Nephron (organoid): ENCODE measurements at regions not wholly inside any gene's neighbourhood (a gene's known extent, or its start where the extent isn't known, plus 50 kb on each side); places are given as distances from the start of the nearest gene placed in this dataset.
A peak's percentile ranks its signal among the peaks of the same experiment; 100 is the strongest.

Experiments used
- H3K27ac Mint-ChIP-seq, 3 experiments: 2 replicates each; pipeline ENCODE4 v1.8.0; 2020; ENCODE audit warnings: mixed read lengths in 3 of 3, mild to moderate bottlenecking in 2 of 3, moderate library complexity in 1 of 3
- H3K27me3 Mint-ChIP-seq: 2 replicates; pipeline ENCODE4 v1.8.0; 2021; ENCODE audit warnings: low read depth, mild to moderate bottlenecking, moderate library complexity, mixed read lengths
- H3K36me3 Mint-ChIP-seq: 2 replicates; pipeline ENCODE4 v1.8.0; 2020; ENCODE audit warnings: low read depth, mixed read lengths
- H3K4me1 Mint-ChIP-seq: 2 replicates; pipeline ENCODE4 v1.8.0; 2020; ENCODE audit warnings: mixed read lengths
- H3K4me3 Mint-ChIP-seq, 3 experiments: 2 replicates each; pipeline ENCODE4 v1.8.0; 2020; ENCODE audit warnings: mild to moderate bottlenecking in 3 of 3, mixed read lengths in 3 of 3, moderate library complexity in 2 of 3
- H3K9me3 Mint-ChIP-seq: 2 replicates; pipeline ENCODE4 v1.8.0; 2020; ENCODE audit warnings: mixed read lengths
- CTCF ChIP-seq, 3 experiments: fragments of 200-600 bp; sonication (generic); IDR thresholded peaks; one replicate each; pipeline ENCODE4 v1.5.0; 2021; ENCODE audit warnings: antibody characterized with exemption in 3 of 3; ENCODE audit not compliant: unreplicated experiment in 3 of 3

- H3K4me1 Mint-ChIP-seq = no peaks in the 10 kb centered on the region
These were observed 89.3 kb downstream of the SPTSSA start for GRCh38 chr14:34372786-34373185.

GRCh38 chr14:34369648-34370030 is 92.4 kb downstream of the SPTSSA start:
- H3K27ac Mint-ChIP-seq = no peak overlapping the region
- H3K4me1 Mint-ChIP-seq = no peaks in the 10 kb centered on the region
- TF ChIP-seq CTCF (IDR thresholded peaks at IDR 0.05; ENCODE audit: unreplicated experiment in 3 of 3) = no peak
- H3K27me3 Mint-ChIP-seq = peaks cover 3% of the 10 kb centered on the region
- no peaks in the 10 kb centered on the region for H3K36me3 Mint-ChIP-seq
- H3K9me3 Mint-ChIP-seq = no peaks in the 10 kb centered on the region
- no peak overlapping the region for H3K4me3 Mint-ChIP-seq

More at GRCh38 chr14:34372786-34373185, 89.3 kb downstream of the SPTSSA start:
- Mint-ChIP-seq H3K27ac (no peak overlapping the region), H3K27me3 (peaks cover 3% of the 10 kb centered on the region), H3K36me3 (no peaks in the 10 kb centered on the region), H3K9me3 (no peaks in the 10 kb centered on the region), H3K4me3 (no peak overlapping the region)
- TF ChIP-seq CTCF (IDR thresholded peaks at IDR 0.05; ENCODE audit: unreplicated experiment in 3 of 3) = no peak

GRCh38 chr14:34368971-34369647 is 92.9 kb downstream of the SPTSSA start:
- Mint-ChIP-seq H3K4me1 (no peaks in the 10 kb centered on the region), H3K36me3 (no peaks in the 10 kb centered on the region), H3K27me3 (peaks cover 3% of the 10 kb centered on the region), H3K9me3 (no peaks in the 10 kb centered on the region), H3K4me3 (no peak overlapping the region), H3K27ac (no peak overlapping the region)
- no peak for TF ChIP-seq CTCF (IDR thresholded peaks at IDR 0.05; ENCODE audit: unreplicated experiment in 3 of 3)

GRCh38 chr14:34368115-34368970 is 93.7 kb downstream of the SPTSSA start:
- no peak overlapping the region for H3K27ac Mint-ChIP-seq
- no peak for TF ChIP-seq CTCF (IDR thresholded peaks at IDR 0.05; ENCODE audit: unreplicated experiment in 3 of 3)
- no peak overlapping the region for H3K4me3 Mint-ChIP-seq
- H3K4me1 Mint-ChIP-seq = no peaks in the 10 kb centered on the region
- no peaks in the 10 kb centered on the region for H3K36me3 Mint-ChIP-seq
- H3K27me3 Mint-ChIP-seq = peaks cover 3% of the 10 kb centered on the region
- H3K9me3 Mint-ChIP-seq = no peaks in the 10 kb centered on the region

- no peak overlapping the region for H3K27ac Mint-ChIP-seq
- peak in 2 of 3 experiments; percentile 18 to 39 for TF ChIP-seq CTCF (IDR thresholded peaks at IDR 0.05; ENCODE audit: unreplicated experiment in 3 of 3)
- H3K4me3 Mint-ChIP-seq = no peak overlapping the region
- H3K27me3 Mint-ChIP-seq = peaks cover 3% of the 10 kb centered on the region
- no peaks in the 10 kb centered on the region for H3K36me3 Mint-ChIP-seq
- peaks cover 6% of the 10 kb centered on the region for H3K4me1 Mint-ChIP-seq
- no peaks in the 10 kb centered on the region for H3K9me3 Mint-ChIP-seq
These were observed 96.6 kb downstream of the SPTSSA start for GRCh38 chr14:34365309-34365915.
